ENCODE measurements at regions not wholly inside any gene's neighbourhood (a gene's known extent, or its start where the extent isn't known, plus 50 kb on each side); places are given as distances from the start of the nearest gene placed in this dataset.
A peak's percentile ranks its signal among the peaks of the same experiment; 100 is the strongest.

- no peak for DNase-seq (ENCODE audit: low spot score)
Measured at GRCh38 chr15:35857567-35858226, 311.7 kb upstream of the DPH6 start.

- no peak for DNase-seq (ENCODE audit: low spot score)
Measured at GRCh38 chr15:35858707-35859106, 312.7 kb upstream of the DPH6 start.

- no peak for DNase-seq (ENCODE audit: low spot score)
Measured at GRCh38 chr15:35863655-35864054, 317.7 kb upstream of the DPH6 start.

- no peak for DNase-seq (ENCODE audit: low spot score)
Measured at GRCh38 chr15:35867356-35867755, 321.4 kb upstream of the DPH6 start.

DNA sequence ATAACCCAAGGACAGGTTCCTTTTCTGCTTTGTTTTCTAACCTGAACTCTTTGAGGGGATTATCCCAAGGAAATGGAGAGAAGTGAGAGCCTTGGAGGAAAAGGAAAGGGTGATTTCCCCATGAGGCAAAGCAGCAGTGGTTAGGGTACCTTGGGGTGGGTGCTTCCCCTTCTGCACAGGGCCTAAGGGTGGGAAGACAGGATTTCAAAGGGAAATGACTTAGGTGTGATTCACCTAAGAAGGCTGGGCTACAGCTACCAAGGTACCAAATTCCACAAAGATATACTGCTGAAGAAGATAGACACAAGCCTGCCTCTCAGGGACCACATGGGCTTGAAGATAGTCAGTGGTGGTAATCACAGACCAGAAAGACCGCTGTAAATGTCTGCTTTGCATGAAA is 325.3 kb upstream of the DPH6 start:
- no peak for DNase-seq (ENCODE audit: low spot score)

GRCh38 chr15:35871812-35872211 is 325.8 kb upstream of the DPH6 start:
- DNase-seq (ENCODE audit: low spot score), result no peak

GRCh38 chr15:35872577-35872976 is 326.6 kb upstream of the DPH6 start:
- DNase-seq (ENCODE audit: low spot score), result no peak

DNA sequence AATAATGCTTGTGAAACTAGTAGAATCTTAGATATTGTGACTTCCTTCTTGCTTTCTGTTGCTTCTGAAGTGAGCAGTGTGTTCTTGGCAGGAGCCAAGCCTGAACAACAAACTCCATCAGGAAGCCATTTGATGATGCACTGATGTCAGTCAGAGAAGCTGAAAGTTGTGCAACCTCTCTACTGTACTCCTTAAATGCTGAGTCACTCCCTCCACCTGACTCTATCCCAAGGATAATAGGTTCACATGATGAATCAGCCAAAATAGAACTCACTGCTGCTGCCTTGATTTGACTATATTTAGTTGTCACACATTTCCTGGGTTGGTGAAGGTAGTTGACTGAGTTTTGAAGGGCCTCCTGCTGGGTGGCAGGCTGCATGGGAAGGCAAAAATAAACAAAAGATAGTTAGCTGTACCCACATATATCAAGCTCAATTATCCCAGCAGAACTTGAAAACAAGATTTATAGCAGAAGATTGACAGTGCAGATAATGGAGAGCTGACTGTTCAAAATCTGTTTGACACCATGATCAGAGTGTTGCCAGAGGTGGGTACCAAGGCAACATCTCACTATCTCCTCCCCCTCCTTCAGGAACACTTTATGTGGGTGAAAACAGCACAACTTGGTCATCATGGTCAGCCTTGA is 328.4 kb upstream of the DPH6 start:
- peak; percentile 14 for DNase-seq (ENCODE audit: low spot score)

DNA sequence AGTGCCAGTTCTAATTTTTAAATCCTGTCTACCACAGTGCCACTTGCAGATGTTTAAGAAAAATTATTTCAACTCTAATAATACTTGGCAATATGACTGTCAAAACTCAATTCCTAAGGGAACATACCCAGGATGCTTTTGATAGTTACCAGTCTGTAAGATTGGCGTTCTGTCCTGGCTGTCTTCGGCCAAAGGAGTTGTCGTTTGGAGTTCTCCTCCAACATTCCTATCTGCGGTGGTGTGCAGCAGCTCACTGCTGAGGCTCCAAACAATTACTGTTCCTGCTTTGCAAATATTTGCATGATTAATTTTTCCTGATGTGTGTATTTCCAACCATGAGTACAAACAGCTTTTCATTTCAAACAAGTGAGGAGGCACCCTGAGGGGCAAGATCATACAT is 330.8 kb upstream of the DPH6 start:
- no peak for DNase-seq (ENCODE audit: low spot score)

- DNase-seq (ENCODE audit: low spot score), result no peak
Measured at GRCh38 chr15:35880896-35881295, 334.9 kb upstream of the DPH6 start.

DNA sequence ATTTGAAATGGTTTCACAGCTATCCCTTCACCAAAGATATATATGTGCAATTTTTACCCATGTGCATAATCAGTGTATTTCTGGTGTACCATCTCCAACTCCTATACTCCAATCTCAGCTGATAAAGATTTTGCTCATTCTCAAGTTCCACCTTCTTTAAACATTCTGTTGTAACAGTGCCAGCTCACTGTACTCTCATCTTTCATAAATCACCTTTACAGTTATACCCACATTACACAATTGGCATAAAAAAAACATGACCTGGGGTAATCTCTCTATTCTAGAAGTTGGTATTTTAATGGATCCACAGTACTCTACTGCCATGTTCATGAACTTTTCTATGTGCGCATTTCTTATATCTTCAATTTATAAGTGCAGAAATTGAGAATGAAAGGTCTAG is 339.9 kb upstream of the DPH6 start:
- no peak for DNase-seq (ENCODE audit: low spot score)

DNA sequence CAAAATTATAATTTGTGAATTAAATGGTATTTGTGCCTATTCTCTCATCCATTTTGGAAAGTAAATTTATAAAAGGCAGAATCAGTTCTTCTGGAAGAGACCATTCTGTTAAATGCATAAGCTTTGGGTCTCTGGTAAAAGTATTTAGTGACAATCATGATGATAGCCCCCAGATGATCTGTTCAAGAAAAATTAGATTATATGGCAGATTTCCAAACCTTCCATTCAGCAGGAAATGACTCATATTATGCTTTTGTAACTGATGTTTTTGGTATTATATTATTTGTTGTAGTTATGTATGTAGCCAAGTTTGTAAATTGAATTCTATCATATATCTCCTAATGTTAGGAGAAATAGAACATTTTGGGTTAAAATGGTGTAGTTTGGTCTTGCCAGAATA is 340.8 kb upstream of the DPH6 start:
- DNase-seq (ENCODE audit: low spot score), result no peak

DNA sequence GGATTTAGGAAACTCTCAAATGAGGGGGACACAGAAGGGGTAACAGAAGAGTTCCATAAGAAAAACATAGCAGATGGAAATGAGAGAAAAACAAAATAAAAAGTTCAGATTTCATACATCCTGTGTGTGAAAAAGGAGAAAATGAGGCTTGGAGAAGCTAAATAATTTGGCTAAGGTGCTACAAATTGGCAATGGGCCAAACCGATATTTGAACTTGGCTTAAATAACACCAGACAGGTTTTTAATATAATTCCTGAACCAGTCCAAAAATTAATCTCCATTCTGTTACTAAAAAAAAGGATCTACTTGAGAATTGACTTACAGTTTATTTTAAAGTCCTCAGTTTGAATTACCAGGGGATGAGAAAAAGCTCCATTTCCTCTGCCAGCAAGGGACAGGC is 342.9 kb upstream of the DPH6 start:
- DNase-seq (ENCODE audit: low spot score), result peak; percentile 4

DNA sequence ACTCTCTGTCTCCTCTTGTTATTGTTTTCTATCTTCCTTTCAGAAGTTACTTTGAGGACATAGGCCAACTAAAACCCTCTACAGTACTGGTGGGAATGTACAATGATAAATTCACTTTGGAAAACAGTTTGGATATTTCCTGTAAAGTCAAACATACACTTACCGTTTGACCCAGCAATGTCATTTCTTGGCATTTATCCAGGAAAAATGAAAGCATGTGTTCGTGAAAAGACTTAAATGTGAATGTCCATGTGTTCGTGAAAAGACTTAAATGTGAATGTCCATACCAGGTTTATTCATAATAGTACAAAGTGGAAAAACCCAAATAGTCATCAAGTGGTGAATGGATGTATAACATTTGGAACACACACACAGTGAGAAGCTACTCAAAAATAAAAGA is 361.5 kb upstream of the DPH6 start:
- no peak for DNase-seq (ENCODE audit: low spot score)

- DNase-seq (ENCODE audit: low spot score), result no peak
Measured at GRCh38 chr15:35909414-35909813, 363.4 kb upstream of the DPH6 start.

- DNase-seq (ENCODE audit: low spot score), result no peak
Measured at GRCh38 chr15:35910227-35910626, 364.3 kb upstream of the DPH6 start.

GRCh38 chr15:35911052-35911777 is 365.2 kb upstream of the DPH6 start:
- DNase-seq (ENCODE audit: low spot score), result no peak

GRCh38 chr15:35912196-35912595 is 366.2 kb upstream of the DPH6 start:
- no peak for DNase-seq (ENCODE audit: low spot score)

GRCh38 chr15:35914573-35914972 is 368.6 kb upstream of the DPH6 start:
- DNase-seq (ENCODE audit: low spot score), result no peak

DNA sequence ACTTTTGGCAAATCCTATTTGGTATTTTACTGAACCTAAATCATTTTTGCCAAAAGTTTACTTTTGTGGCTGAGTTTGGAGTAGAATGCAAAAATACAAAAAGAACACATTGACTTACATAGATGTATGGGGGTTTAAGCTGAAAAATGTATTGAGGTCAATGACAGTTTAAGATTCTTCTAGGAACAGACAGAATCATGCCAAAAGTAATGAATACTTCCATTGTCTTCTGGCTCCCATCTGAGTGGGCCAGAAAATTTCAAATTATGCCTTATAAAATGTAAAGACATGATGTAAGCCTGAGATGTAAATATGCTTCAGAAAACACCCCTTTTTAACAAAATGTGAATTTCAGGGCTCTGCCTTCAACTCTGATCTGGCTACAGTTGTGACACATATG is 375.1 kb upstream of the DPH6 start:
- no peak for DNase-seq (ENCODE audit: low spot score)

DNA sequence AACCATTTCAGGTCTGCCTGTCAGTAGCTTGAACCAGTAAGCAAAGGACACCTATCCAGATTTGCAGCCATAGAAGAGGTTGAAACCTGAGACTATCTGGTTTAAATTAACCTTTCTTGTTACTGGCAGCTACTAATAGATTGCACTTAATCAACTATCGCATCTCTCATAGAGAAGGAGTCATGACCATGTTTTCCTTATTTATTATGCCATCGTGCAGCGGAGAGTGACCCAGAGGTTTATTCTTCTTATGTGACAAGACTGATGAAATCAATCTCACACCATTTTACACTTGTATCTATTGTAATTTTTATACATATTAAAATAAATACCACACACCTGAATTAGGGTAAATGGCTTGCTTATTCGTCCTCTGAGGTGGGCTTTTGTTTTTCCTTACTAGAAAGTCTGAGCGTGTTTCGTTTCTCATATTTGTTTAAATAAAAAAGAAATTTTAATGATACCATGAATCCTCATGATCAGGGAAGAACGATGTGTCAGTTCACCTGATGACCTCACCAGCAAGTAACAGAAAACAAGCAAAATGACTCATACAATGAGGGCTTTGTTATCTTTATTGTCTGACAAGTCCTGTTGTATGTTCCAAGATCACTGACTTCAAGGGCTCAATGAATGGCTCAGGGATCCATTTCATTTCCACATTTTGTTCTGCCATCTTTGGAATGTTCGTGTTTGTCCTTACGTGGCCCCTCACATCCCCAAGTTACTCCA is 379.5 kb upstream of the DPH6 start:
- DNase-seq (ENCODE audit: low spot score), result peak; percentile 22

- DNase-seq (ENCODE audit: low spot score), result no peak
Measured at GRCh38 chr15:35926007-35926380, 380.0 kb upstream of the DPH6 start.
